Kidney (tissue), 13 donors: ENCODE measurements at regions not wholly inside any gene's neighbourhood (a gene's known extent, or its start where the extent isn't known, plus 50 kb on each side); places are given as distances from the start of the nearest gene placed in this dataset.

ENCODE experiments used
- DNase-seq, 5 donors: peaks; one replicate each; pipeline ENCODE4 v3.0.0-alpha.2; 2013 to 2020
- FAIRE-seq: peaks from 2 replicates; lab custom pipeline; 2012; peaks lifted over from hg19 to GRCh38; lab: Jason Lieb, UNC
- H3K27ac ChIP-seq, 2 donors: one replicate each; pipeline ENCODE4 v1.7.0; 2013; ENCODE audit warnings: low read depth in 2 of 2, low read length in 2 of 2, inconsistent platforms in 1 of 2
- H3K27me3 ChIP-seq: one replicate; pipeline ENCODE4 v1.7.1; 2013; ENCODE audit warnings: low read length, inconsistent platforms; ENCODE audit not compliant: control insufficient read depth, insufficient read depth
- H3K36me3 ChIP-seq, 3 donors: one replicate each; pipeline versions ENCODE4 v1.7.0 to v1.7.1; 2013; ENCODE audit warnings: low read length in 3 of 3, control low read depth in 1 of 3, inconsistent platforms in 1 of 3; ENCODE audit not compliant: insufficient read depth in 3 of 3, control insufficient read depth in 2 of 3
- H3K4me1 ChIP-seq, 3 donors: one replicate each; pipeline versions ENCODE4 v1.7.0 to v1.7.1; 2013; ENCODE audit warnings: low read length in 3 of 3, inconsistent platforms in 1 of 3, low read depth in 1 of 3; ENCODE audit not compliant: control insufficient read depth in 2 of 3, insufficient read depth in 2 of 3
- H3K4me3 ChIP-seq, 3 donors: one replicate each; pipeline versions ENCODE4 v1.7.0 to v1.8.1; 2013; ENCODE audit warnings: low read length in 3 of 3, control low read depth in 1 of 3, inconsistent platforms in 1 of 3
- H3K9ac ChIP-seq, 3 donors: one replicate each; pipeline versions ENCODE4 v1.7.0 to v1.7.1; 2013; ENCODE audit warnings: low read length in 3 of 3, control low read depth in 1 of 3, inconsistent platforms in 1 of 3
- H3K9me3 ChIP-seq, 3 donors: one replicate each; pipeline versions ENCODE4 v1.7.0 to v1.7.1; 2013; ENCODE audit warnings: low read length in 3 of 3, control low read depth in 1 of 3, inconsistent platforms in 1 of 3; ENCODE audit not compliant: control insufficient read depth in 2 of 3, insufficient read depth in 1 of 3
- CTCF ChIP-seq: IDR thresholded peaks from 3 replicates; pipeline ENCODE4 v1.5.1; 2012; ENCODE audit warnings: mild to moderate bottlenecking, moderate library complexity, borderline replicate concordance; ENCODE audit not compliant: insufficient read depth; ENCODE audit errors: extremely low read depth
- intact Hi-C: fragments of 100-400 bp; cut with DNase I; formaldehyde crosslinking; loops from one replicate; pipeline ENCODE4 v1.11.1; 2022
- donor health status: control.
- donor health status: control.
- donor health status: control.
- donor health status: control.
- donor health status: control.
- donor health status: DM: yes; HTN: yes; CAD: no.
- donor health status: Normal renal cell carcinoma (clear cell type).

- no peak for DNase-seq
- no peak overlapping the region for H3K4me3 ChIP-seq
- H3K27me3 ChIP-seq: no peaks in the 10 kb centered on the region
- no peak overlapping the region for H3K9ac ChIP-seq
- H3K4me1 ChIP-seq: no peaks in the 10 kb centered on the region
- FAIRE-seq: no peak
- no peaks in the 10 kb centered on the region for H3K9me3 ChIP-seq
- H3K27ac ChIP-seq: no peak overlapping the region
- no peaks in the 10 kb centered on the region for H3K36me3 ChIP-seq
- intact Hi-C loops: no loop called here
- TF ChIP-seq CTCF: no peak
Observed at GRCh38 chr5:163794993-163795392, 289.6 kb downstream of the MAT2B start.

GRCh38 chr5:163807781-163808180 lies 302.4 kb downstream of the MAT2B start:
- Histone ChIP-seq H3K9me3 (no peaks in the 10 kb centered on the region), H3K27me3 (no peaks in the 10 kb centered on the region), H3K27ac (no peak overlapping the region), H3K36me3 (no peaks in the 10 kb centered on the region), H3K4me3 (no peak overlapping the region), H3K4me1 (no peaks in the 10 kb centered on the region), H3K9ac (no peak overlapping the region)
- intact Hi-C loops: no loop called here
- DNase-seq: no peak
- no peak for FAIRE-seq
- no peak for TF ChIP-seq CTCF

GRCh38 chr5:163809473-163809872 lies 304.1 kb downstream of the MAT2B start:
- FAIRE-seq (no peak), DNase-seq (no peak)
- no peak for TF ChIP-seq CTCF
- Histone ChIP-seq H3K27ac (no peak overlapping the region), H3K9ac (no peak overlapping the region), H3K4me1 (no peaks in the 10 kb centered on the region), H3K9me3 (no peaks in the 10 kb centered on the region), H3K36me3 (no peaks in the 10 kb centered on the region), H3K27me3 (no peaks in the 10 kb centered on the region), H3K4me3 (no peak overlapping the region)
- intact Hi-C loops: no loop called here

- H3K4me3 ChIP-seq: no peak overlapping the region
- no peaks in the 10 kb centered on the region for H3K36me3 ChIP-seq
- peaks cover 0 to 3% (median 0%) of the 10 kb centered on the region in 3 donors for H3K9me3 ChIP-seq
- no peaks in the 10 kb centered on the region for H3K4me1 ChIP-seq
- FAIRE-seq (no peak), DNase-seq (no peak)
- intact Hi-C loops: no loop called here
- no peak overlapping the region for H3K9ac ChIP-seq
- no peak for TF ChIP-seq CTCF
- H3K27me3 ChIP-seq: no peaks in the 10 kb centered on the region
- no peak overlapping the region for H3K27ac ChIP-seq
Observed at GRCh38 chr5:163813900-163814299, 308.5 kb downstream of the MAT2B start.
